IPS DF 4.7 (cell line): ENCODE measurements at regions not wholly inside any gene's neighbourhood (a gene's known extent, or its start where the extent isn't known, plus 50 kb on each side); places are given as distances from the start of the nearest gene placed in this dataset.
"Not testable (repeated sequence)": the region's sequence is repeated elsewhere in the genome, so short reads cannot be mapped to it uniquely, and the experiment has no call there.

Experiments used
- DNase-seq: peaks from one replicate; pipeline ENCODE4 v3.0.0-alpha.2; 2013; ENCODE audit warnings: low spot score; ENCODE audit errors: extremely low read depth

- no peak for DNase-seq
These were observed 217.2 kb downstream of the IRX2 start for GRCh38 chr5:2534251-2534650.

GRCh38 chr5:2533848-2534247 is 217.6 kb downstream of the IRX2 start:
- DNase-seq = not testable (repeated sequence)

GRCh38 chr5:2532809-2533208 is 218.7 kb downstream of the IRX2 start:
- no peak for DNase-seq

GRCh38 chr5:2531318-2531717 is 220.2 kb downstream of the IRX2 start:
- no peak for DNase-seq

- no peak for DNase-seq
These were observed 220.9 kb downstream of the IRX2 start for GRCh38 chr5:2530609-2531008.

GRCh38 chr5:2529371-2530092 is 221.9 kb downstream of the IRX2 start:
- no peak for DNase-seq

GRCh38 chr5:2525351-2525750 is 226.1 kb downstream of the IRX2 start:
- DNase-seq = no peak

- DNase-seq = no peak
These were observed 226.9 kb downstream of the IRX2 start for GRCh38 chr5:2524620-2525019.

GRCh38 chr5:2523180-2523579 is 228.3 kb downstream of the IRX2 start:
- no peak for DNase-seq

- no peak for DNase-seq
These were observed 229.1 kb downstream of the IRX2 start for GRCh38 chr5:2522372-2522771.

- no peak for DNase-seq
These were observed 232.3 kb downstream of the IRX2 start for GRCh38 chr5:2519153-2519552.

- no peak for DNase-seq
These were observed 234.0 kb downstream of the IRX2 start for GRCh38 chr5:2517451-2517850.

- no peak for DNase-seq
These were observed 236.2 kb downstream of the IRX2 start for GRCh38 chr5:2515180-2515764.

GRCh38 chr5:2514484-2514883 is 237.0 kb downstream of the IRX2 start:
- no peak for DNase-seq

- no peak for DNase-seq
These were observed 239.8 kb downstream of the IRX2 start for GRCh38 chr5:2511706-2512105.

GRCh38 chr5:2511126-2511525 is 240.4 kb downstream of the IRX2 start:
- no peak for DNase-seq

- no peak for DNase-seq
These were observed 241.9 kb downstream of the IRX2 start for GRCh38 chr5:2509527-2509926.

GRCh38 chr5:2508514-2508913 is 243.0 kb downstream of the IRX2 start:
- DNase-seq = no peak

- DNase-seq = no peak
These were observed 243.9 kb downstream of the IRX2 start for GRCh38 chr5:2507611-2508010.

GRCh38 chr5:2506603-2507002 is 244.9 kb downstream of the IRX2 start:
- DNase-seq = no peak

- DNase-seq = no peak
These were observed 246.3 kb downstream of the IRX2 start for GRCh38 chr5:2505217-2505616.

- no peak for DNase-seq
These were observed 248.4 kb downstream of the IRX2 start for GRCh38 chr5:2502970-2503594.

GRCh38 chr5:2499917-2500316 is 251.6 kb downstream of the IRX2 start:
- no peak for DNase-seq
